IPS DF 6.9 (cell line): ENCODE measurements at regions not wholly inside any gene's neighbourhood (a gene's known extent, or its start where the extent isn't known, plus 50 kb on each side); places are given as distances from the start of the nearest gene placed in this dataset.
"Not testable (repeated sequence)": the region's sequence is repeated elsewhere in the genome, so short reads cannot be mapped to it uniquely, and the experiment has no call there.

Experiments
- DNase-seq: peaks from one replicate; pipeline ENCODE4 v3.0.0-alpha.2; 2013; ENCODE audit warnings: low read depth, low spot score
- H3K27ac ChIP-seq: one replicate; pipeline ENCODE4 v1.5.1; 2013; ENCODE audit warnings: low read length, control low read depth
- H3K27me3 ChIP-seq: 2 replicates; pipeline ENCODE4 v1.6.1; 2013; ENCODE audit warnings: mild to moderate bottlenecking, low read length; ENCODE audit not compliant: control insufficient read depth, insufficient read depth
- H3K36me3 ChIP-seq: 2 replicates; pipeline ENCODE4 v1.6.1; 2013; ENCODE audit warnings: low read length; ENCODE audit not compliant: control insufficient read depth, insufficient read depth
- H3K4me1 ChIP-seq: 2 replicates; pipeline ENCODE4 v1.6.1; 2013; ENCODE audit warnings: low read length; ENCODE audit not compliant: control insufficient read depth, insufficient read depth
- H3K4me3 ChIP-seq: 2 replicates; pipeline ENCODE4 v1.5.1; 2013; ENCODE audit warnings: mild to moderate bottlenecking, low read length
- H3K9me3 ChIP-seq: 2 replicates; pipeline ENCODE4 v1.6.1; 2013; ENCODE audit warnings: low read length, inconsistent platforms; ENCODE audit not compliant: control insufficient read depth, insufficient read depth
- WGBS: extraction: QIAGEN DNeasy Blood & Tissue Kit; methylation state at CpG from one replicate; pipeline ENCODE4 v1.1.7; 2013; ENCODE audit warnings: mixed read lengths, missing lambda C conversion rate; ENCODE audit not compliant: insufficient read length, insufficient coverage; 5-methylcytosine and 5-hydroxymethylcytosine counted together

GRCh38 chr2:38243186-38243880, 133.7 kb downstream of the ATL2 start:
- no peak for DNase-seq
- Histone ChIP-seq H3K4me3 (no peak overlapping the region), H3K27ac (no peak overlapping the region), H3K4me1 (peaks cover 2% of the 10 kb centered on the region; the same call in 1 of the 2 replicates), H3K9me3 (peaks cover 1% of the 10 kb centered on the region; the same call in 1 of the 2 replicates), H3K27me3 (no peaks in the 10 kb centered on the region; the same call in 1 of the 2 replicates), H3K36me3 (no peaks in the 10 kb centered on the region)
- WGBS = no CpG with 5 or more reads among the region's 3 CpGs

DNA sequence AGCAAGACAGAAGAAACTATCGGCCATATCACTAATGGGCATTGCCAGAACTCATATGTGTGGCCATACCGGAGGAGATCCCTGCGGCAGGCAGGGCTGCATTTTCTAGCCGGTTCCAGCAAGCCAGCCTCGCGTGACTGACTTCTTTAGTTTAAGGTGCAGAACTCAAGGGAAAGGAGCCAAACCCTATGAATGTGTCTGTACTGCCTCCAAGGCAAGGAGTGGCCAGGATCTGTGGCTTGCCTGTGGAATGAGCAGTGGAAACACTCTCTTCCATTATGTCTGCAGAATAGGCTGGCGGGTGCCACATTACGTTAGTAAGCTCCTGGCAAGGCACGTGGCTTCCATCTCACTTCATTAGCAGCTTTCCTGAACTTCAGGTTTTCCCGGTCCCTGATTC, 137.6 kb downstream of the ATL2 start:
- WGBS = no CpG with 5 or more reads among the region's 10 CpGs
- Histone ChIP-seq H3K9me3 (no peaks in the 10 kb centered on the region), H3K36me3 (no peaks in the 10 kb centered on the region), H3K27me3 (no peaks in the 10 kb centered on the region), H3K4me1 (no peaks in the 10 kb centered on the region), H3K27ac (no peak overlapping the region), H3K4me3 (no peak overlapping the region)
- DNase-seq = no peak

DNA sequence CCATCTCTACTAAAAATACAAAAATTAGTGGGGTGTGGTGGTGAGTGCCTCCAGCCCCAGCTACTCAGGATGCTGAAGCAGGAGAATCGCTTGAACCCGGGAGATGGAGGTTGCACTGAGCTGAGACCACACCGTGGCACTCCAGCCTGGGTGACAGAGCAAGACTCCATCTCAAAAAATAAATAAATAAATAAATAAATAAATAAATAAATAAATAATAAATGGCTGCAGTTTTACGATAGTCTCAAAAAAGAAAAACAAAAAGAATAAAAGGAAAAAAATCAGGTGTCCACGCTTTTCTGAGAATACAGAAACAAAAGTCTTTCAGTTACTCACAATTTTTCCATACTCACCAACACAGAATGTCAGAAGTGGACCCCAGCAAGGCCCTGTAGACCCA, 138.4 kb downstream of the ATL2 start:
- DNase-seq, H3K27me3 ChIP-seq, H3K9me3 ChIP-seq, H3K4me1 ChIP-seq, H3K4me3 ChIP-seq, H3K27ac ChIP-seq, H3K36me3 ChIP-seq: not testable (repeated sequence)
- no CpG with 5 or more reads among the region's 5 CpGs for WGBS

DNA sequence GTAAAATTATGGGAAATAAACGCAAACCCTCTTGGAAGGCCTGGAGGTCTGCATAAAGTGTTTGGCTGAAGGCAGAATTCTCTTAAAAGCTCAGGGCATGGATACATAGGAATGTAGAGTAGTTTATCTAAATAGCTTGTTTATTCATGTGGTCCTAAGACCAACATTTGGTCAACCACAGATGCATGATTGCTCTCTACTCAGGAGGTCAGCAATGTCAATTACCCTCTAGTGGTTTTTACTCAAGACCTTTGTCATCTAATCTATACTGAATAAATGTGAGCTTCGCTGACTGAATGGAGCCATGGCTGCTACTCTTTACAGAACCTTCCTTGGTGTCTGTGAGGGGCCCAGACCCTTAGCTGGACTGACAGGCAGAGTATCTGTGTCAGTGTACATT, 139.8 kb downstream of the ATL2 start:
- H3K4me1 ChIP-seq = no peaks in the 10 kb centered on the region
- WGBS = no CpG with 5 or more reads among the region's 2 CpGs
- no peaks in the 10 kb centered on the region for H3K27me3 ChIP-seq
- H3K4me3 ChIP-seq = no peak overlapping the region
- no peaks in the 10 kb centered on the region for H3K9me3 ChIP-seq
- no peak for DNase-seq
- no peaks in the 10 kb centered on the region for H3K36me3 ChIP-seq
- H3K27ac ChIP-seq = no peak overlapping the region

- Histone ChIP-seq H3K4me3 (no peak overlapping the region), H3K27me3 (no peaks in the 10 kb centered on the region), H3K36me3 (no peaks in the 10 kb centered on the region), H3K27ac (no peak overlapping the region), H3K9me3 (no peaks in the 10 kb centered on the region), H3K4me1 (no peaks in the 10 kb centered on the region)
- no peak for DNase-seq
- WGBS = no CpG with 5 or more reads among the region's 9 CpGs
Observed at GRCh38 chr2:38233231-38233983, 143.7 kb downstream of the ATL2 start.

DNA sequence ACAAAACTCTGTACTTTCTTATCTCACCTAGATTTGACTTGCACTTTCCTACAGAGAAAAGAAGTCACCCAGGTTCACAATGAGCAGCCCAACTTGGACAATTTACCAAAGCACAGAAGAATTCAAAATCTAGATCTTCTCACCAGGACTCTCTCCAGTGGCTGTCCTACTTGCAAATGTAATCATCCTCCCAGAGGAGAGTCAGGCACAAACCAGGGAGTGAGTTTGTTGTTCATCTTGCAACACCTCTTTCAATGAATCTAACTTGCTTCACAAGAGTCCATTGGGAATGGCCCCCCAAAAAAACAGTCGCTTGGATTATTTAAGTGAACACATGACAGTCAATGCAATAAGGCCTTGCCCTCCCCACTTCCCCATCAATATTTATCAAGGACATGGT, 144.6 kb downstream of the ATL2 start:
- no peaks in the 10 kb centered on the region for H3K4me1 ChIP-seq
- WGBS = no CpG with 5 or more reads among the region's 1 CpG
- H3K9me3 ChIP-seq = no peaks in the 10 kb centered on the region
- H3K27me3 ChIP-seq = no peaks in the 10 kb centered on the region
- H3K4me3 ChIP-seq = no peak overlapping the region
- no peaks in the 10 kb centered on the region for H3K36me3 ChIP-seq
- no peak for DNase-seq
- H3K27ac ChIP-seq = no peak overlapping the region

DNA sequence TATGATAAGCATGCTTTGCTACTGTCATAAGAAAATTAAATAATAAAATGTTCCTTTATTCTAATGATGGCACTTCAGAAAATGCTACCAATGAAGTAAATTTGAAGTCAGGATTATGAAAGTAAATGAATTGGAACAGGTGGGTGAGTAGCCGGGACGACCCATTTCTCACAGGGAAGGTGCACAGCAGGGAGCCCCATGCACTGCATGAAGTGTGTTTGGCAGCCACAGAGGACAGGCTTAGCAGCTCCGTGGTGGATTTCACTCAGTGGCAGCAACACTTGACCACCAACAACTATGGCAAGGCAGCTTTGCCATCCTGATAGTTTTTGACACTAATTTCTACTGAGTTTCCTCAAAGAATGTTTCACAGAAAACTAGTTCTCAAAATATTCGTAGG, 146.3 kb downstream of the ATL2 start:
- no peaks in the 10 kb centered on the region for H3K4me1 ChIP-seq
- DNase-seq = no peak
- H3K27ac ChIP-seq = no peak overlapping the region
- H3K9me3 ChIP-seq = no peaks in the 10 kb centered on the region
- H3K4me3 ChIP-seq = no peak overlapping the region
- no CpG with 5 or more reads among the region's 4 CpGs for WGBS
- H3K27me3 ChIP-seq = no peaks in the 10 kb centered on the region
- H3K36me3 ChIP-seq = no peaks in the 10 kb centered on the region

DNA sequence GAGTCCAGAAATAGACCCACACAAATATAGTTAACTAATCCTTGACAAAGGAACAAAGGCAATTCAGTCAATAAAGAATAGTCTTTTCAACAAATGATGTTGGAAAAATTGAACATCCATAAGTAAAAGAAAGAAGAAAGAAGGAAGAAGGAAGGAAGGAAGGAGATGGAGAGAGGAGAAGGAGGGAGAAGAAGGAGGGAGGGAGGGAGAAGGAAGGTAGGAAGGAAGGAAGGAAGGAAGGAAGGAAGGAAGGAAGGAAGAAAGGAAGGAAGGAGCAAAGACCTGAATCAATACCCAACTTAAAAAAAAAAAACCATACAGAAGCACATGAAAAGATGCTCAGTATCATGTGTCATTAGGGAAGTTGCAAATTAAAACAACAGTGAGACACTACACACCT, 148.3 kb downstream of the ATL2 start:
- Histone ChIP-seq H3K4me1 (peaks cover 2% of the 10 kb centered on the region; the same call in 1 of the 2 replicates), H3K9me3 (no peaks in the 10 kb centered on the region), H3K36me3 (no peaks in the 10 kb centered on the region), H3K27me3 (no peaks in the 10 kb centered on the region; the same call in 1 of the 2 replicates), H3K4me3 (no peak overlapping the region), H3K27ac (no peak overlapping the region)
- no peak for DNase-seq

- no peak for DNase-seq
- H3K4me1 ChIP-seq = peaks cover 2% of the 10 kb centered on the region; the same call in 1 of the 2 replicates
- WGBS = no CpG with 5 or more reads among the region's 1 CpG
- no peaks in the 10 kb centered on the region for H3K36me3 ChIP-seq
- no peaks in the 10 kb centered on the region; the same call in 1 of the 2 replicates for H3K27me3 ChIP-seq
- no peak overlapping the region for H3K27ac ChIP-seq
- H3K9me3 ChIP-seq = no peaks in the 10 kb centered on the region
- no peak overlapping the region for H3K4me3 ChIP-seq
Observed at GRCh38 chr2:38224821-38225437, 149.0 kb upstream of the CYP1B1 start.

DNA sequence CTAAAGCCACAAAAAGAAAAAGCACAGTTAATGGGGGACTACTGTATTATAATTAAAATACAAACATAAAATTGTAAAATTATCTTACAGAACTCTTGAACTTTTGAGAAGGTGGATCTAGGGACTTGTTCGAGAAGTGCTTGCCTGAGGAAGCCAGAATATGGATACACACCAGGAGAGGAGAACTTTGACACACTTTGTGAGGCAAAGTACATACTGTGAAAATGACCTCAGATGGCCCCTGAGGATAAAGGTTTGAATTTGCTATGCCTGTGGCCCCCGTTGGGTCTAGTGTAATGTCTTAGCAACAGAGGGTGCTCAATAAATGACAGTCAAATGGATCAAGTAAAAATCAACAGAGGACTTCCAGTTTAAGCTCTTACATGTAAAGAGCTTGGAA, 148.2 kb upstream of the CYP1B1 start:
- no CpG with 5 or more reads among the region's 2 CpGs for WGBS
- DNase-seq = no peak
- Histone ChIP-seq H3K36me3 (no peaks in the 10 kb centered on the region), H3K27me3 (no peaks in the 10 kb centered on the region; the same call in 1 of the 2 replicates), H3K4me1 (peaks cover 2% of the 10 kb centered on the region; the same call in 1 of the 2 replicates), H3K9me3 (no peaks in the 10 kb centered on the region), H3K4me3 (no peak overlapping the region), H3K27ac (no peak overlapping the region)
